ENCODE measurements at regions not wholly inside any gene's neighbourhood (a gene's known extent, or its start where the extent isn't known, plus 50 kb on each side); places are given as distances from the start of the nearest gene placed in this dataset.

DNA sequence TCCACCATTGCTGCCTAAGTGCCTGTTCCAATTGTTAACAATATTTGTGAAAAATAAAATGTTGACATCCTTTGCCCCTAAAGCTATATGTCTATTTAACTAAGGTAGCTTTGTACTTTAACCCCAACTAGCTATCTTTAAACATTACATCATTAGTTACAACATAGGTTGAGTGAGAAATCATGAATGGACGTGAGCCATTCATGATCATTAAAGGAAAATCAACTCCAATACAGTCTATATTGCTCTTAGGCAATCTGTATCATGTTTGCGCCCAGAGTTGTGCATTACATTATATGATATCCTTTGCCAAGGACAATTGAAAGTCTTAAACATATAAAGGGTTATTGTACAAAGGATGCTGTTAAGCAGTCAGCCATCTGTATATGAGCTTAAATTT is 269.6 kb downstream of the ALX1 start:
- TF ChIP-seq, protein P1, sequence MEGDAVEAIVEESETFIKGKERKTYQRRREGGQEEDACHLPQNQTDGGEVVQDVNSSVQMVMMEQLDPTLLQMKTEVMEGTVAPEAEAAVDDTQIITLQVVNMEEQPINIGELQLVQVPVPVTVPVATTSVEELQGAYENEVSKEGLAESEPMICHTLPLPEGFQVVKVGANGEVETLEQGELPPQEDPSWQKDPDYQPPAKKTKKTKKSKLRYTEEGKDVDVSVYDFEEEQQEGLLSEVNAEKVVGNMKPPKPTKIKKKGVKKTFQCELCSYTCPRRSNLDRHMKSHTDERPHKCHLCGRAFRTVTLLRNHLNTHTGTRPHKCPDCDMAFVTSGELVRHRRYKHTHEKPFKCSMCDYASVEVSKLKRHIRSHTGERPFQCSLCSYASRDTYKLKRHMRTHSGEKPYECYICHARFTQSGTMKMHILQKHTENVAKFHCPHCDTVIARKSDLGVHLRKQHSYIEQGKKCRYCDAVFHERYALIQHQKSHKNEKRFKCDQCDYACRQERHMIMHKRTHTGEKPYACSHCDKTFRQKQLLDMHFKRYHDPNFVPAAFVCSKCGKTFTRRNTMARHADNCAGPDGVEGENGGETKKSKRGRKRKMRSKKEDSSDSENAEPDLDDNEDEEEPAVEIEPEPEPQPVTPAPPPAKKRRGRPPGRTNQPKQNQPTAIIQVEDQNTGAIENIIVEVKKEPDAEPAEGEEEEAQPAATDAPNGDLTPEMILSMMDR (conservative IDR thresholded peaks at IDR 0.05 in 1 of 2, IDR thresholded peaks at IDR 0.05 in 1 of 2; ENCODE audit: low read depth in 1 of 2, low read length in 2 of 2), result no peak
- TF ChIP-seq EZH2 (IDR thresholded peaks at IDR 0.05; ENCODE audit: low read length, missing control alignments), result no peak
